ENCODE measurements at regions not wholly inside any gene's neighbourhood (a gene's known extent, or its start where the extent isn't known, plus 50 kb on each side); places are given as distances from the start of the nearest gene placed in this dataset.

- TF ChIP-seq POLR2A (IDR thresholded peaks at IDR 0.05; ENCODE audit: low read depth, low read length) (no peak), POLR2AphosphoS5 (IDR thresholded peaks at IDR 0.05; ENCODE audit: low read depth, low read length) (no peak)
Observed at GRCh38 chr2:199668645-199669044, 182.3 kb downstream of the FTCDNL1 start.
